ENCODE measurements at regions not wholly inside any gene's neighbourhood (a gene's known extent, or its start where the extent isn't known, plus 50 kb on each side); places are given as distances from the start of the nearest gene placed in this dataset.

GRCh38 chr3:22933841-22934116, 269.3 kb upstream of the UBE2E2 start:
- Histone ChIP-seq H3K4me3 (replicated peaks in 1 of 3; ENCODE audit: insufficient read depth in 1 of 3, low read depth in 1 of 3, low read length in 3 of 3) (no peak overlapping the region), H3K79me2 (ENCODE audit: control insufficient read depth, insufficient read depth, low read length) (no peaks in the 10 kb centered on the region), H2AFZ (ENCODE audit: low read depth, low read length) (no peak overlapping the region), H3K9me3 (replicated peaks; ENCODE audit: control insufficient read depth, insufficient read depth, low read length) (no peaks in the 10 kb centered on the region), H3K4me2 (ENCODE audit: insufficient read depth, low read length) (no peak overlapping the region), H3K27ac (ENCODE audit: insufficient read depth, low read depth, low read length) (no peak overlapping the region), H3K36me3 (ENCODE audit: control insufficient read depth in 2 of 2, extremely low read depth in 1 of 2, insufficient read depth in 2 of 2, low read length in 2 of 2) (no peaks in the 10 kb centered on the region), H3K9ac (replicated peaks; ENCODE audit: extremely low read depth, insufficient read depth, low read length) (no peak overlapping the region), H3K4me1 (ENCODE audit: control insufficient read depth, extremely low read depth, insufficient read depth, low read length) (no peaks in the 10 kb centered on the region), H4K20me1 (replicated peaks; ENCODE audit: control insufficient read depth, extremely low read depth, insufficient read depth, low read length) (no peaks in the 10 kb centered on the region), H3K27me3 (ENCODE audit: control insufficient read depth in 2 of 2, insufficient read depth in 2 of 2, low read length in 2 of 2) (no peaks in the 10 kb centered on the region), H3K9me1 (replicated peaks; ENCODE audit: control insufficient read depth, extremely low read depth, insufficient read depth, low read length) (no peaks in the 10 kb centered on the region)
- TF ChIP-seq JUN (IDR thresholded peaks at IDR 0.05; ENCODE audit: borderline replicate concordance, insufficient read depth, insufficient read length, low read depth) = no peak
- TF ChIP-seq CTCF (IDR thresholded peaks at IDR 0.05; ENCODE audit: extremely low read depth in 1 of 2, insufficient read depth in 1 of 2, low read depth in 1 of 2, low read length in 2 of 2) = no peak
- no peak for TF ChIP-seq POLR2AphosphoS5 (IDR thresholded peaks at IDR 0.05; ENCODE audit: insufficient read depth, low read depth, low read length)
- no peak for TF ChIP-seq FOS (IDR thresholded peaks at IDR 0.05; ENCODE audit: borderline replicate concordance, insufficient read depth, low read length)
- TF ChIP-seq MAX (IDR thresholded peaks at IDR 0.05; ENCODE audit: insufficient read depth, insufficient read length) = no peak
- DNase-seq (ENCODE audit: low read depth, low spot score) = no peak
- ChIA-PET POLR2A (no interaction called here), CTCF (no interaction called here)
- no TSS peak for BruUV-seq (replicated peaks)
- FAIRE-seq = no peak
- dilution Hi-C loops (cut with MboI; ENCODE audit: extremely low pct_ligation_motif_present, low sequenced_read_pairs) = no loop called here
- intact Hi-C loops (cut with micrococcal nuclease) = no loop called here

GRCh38 chr3:22935040-22935439, 268.1 kb upstream of the UBE2E2 start:
- no peaks in the 10 kb centered on the region for H3K36me3 ChIP-seq (ENCODE audit: control insufficient read depth in 2 of 2, extremely low read depth in 1 of 2, insufficient read depth in 2 of 2, low read length in 2 of 2)
- H3K9me1 ChIP-seq (replicated peaks; ENCODE audit: control insufficient read depth, extremely low read depth, insufficient read depth, low read length) = no peaks in the 10 kb centered on the region
- H3K4me3 ChIP-seq (replicated peaks in 1 of 3; ENCODE audit: insufficient read depth in 1 of 3, low read depth in 1 of 3, low read length in 3 of 3) = no peak overlapping the region
- BruUV-seq (replicated peaks) = no TSS peak
- no peak overlapping the region for H3K27ac ChIP-seq (ENCODE audit: insufficient read depth, low read depth, low read length)
- no peaks in the 10 kb centered on the region for H4K20me1 ChIP-seq (replicated peaks; ENCODE audit: control insufficient read depth, extremely low read depth, insufficient read depth, low read length)
- dilution Hi-C loops (cut with MboI; ENCODE audit: extremely low pct_ligation_motif_present, low sequenced_read_pairs) = no loop called here
- no peaks in the 10 kb centered on the region for H3K4me1 ChIP-seq (ENCODE audit: control insufficient read depth, extremely low read depth, insufficient read depth, low read length)
- intact Hi-C loops (cut with micrococcal nuclease) = no loop called here
- DNase-seq (ENCODE audit: low read depth, low spot score) (no peak), FAIRE-seq (no peak)
- H3K27me3 ChIP-seq (ENCODE audit: control insufficient read depth in 2 of 2, insufficient read depth in 2 of 2, low read length in 2 of 2) = no peaks in the 10 kb centered on the region
- H2AFZ ChIP-seq (ENCODE audit: low read depth, low read length) = no peak overlapping the region
- no peak overlapping the region for H3K4me2 ChIP-seq (ENCODE audit: insufficient read depth, low read length)
- ChIA-PET POLR2A (no interaction called here), CTCF (interaction anchor here (0.9 kb wide), 1 partner anchor 13 kb away, joined by 3 read pairs; no protein-coding TSS in a partner anchor)
- H3K9me3 ChIP-seq (replicated peaks; ENCODE audit: control insufficient read depth, insufficient read depth, low read length) = no peaks in the 10 kb centered on the region
- H3K9ac ChIP-seq (replicated peaks; ENCODE audit: extremely low read depth, insufficient read depth, low read length) = no peak overlapping the region
- no peaks in the 10 kb centered on the region for H3K79me2 ChIP-seq (ENCODE audit: control insufficient read depth, insufficient read depth, low read length)
- no peak for TF ChIP-seq GATA2 (IDR thresholded peaks at IDR 0.05; ENCODE audit: insufficient read depth, insufficient read length, low read depth, low read length)
- TF ChIP-seq POLR2A (IDR thresholded peaks at IDR 0.05; ENCODE audit: low read depth, low read length) = no peak
- no peak for TF ChIP-seq JUN (IDR thresholded peaks at IDR 0.05; ENCODE audit: borderline replicate concordance, insufficient read depth, insufficient read length, low read depth)
- no peak for TF ChIP-seq POLR2AphosphoS5 (IDR thresholded peaks at IDR 0.05; ENCODE audit: insufficient read depth, low read depth, low read length)
- TF ChIP-seq CTCF (IDR thresholded peaks at IDR 0.05; ENCODE audit: extremely low read depth in 1 of 2, insufficient read depth in 1 of 2, low read depth in 1 of 2, low read length in 2 of 2) = no peak
- no peak for TF ChIP-seq MAX (IDR thresholded peaks at IDR 0.05; ENCODE audit: insufficient read depth, insufficient read length)
- TF ChIP-seq FOS (IDR thresholded peaks at IDR 0.05; ENCODE audit: borderline replicate concordance, insufficient read depth, low read length) = no peak
- no peak for TF ChIP-seq MYC (IDR thresholded peaks at IDR 0.05; ENCODE audit: low read depth, low read length)
- TF ChIP-seq EZH2 (IDR thresholded peaks at IDR 0.05; ENCODE audit: borderline replicate concordance, low read depth, low read length, severe bottlenecking) = no peak

Data from endothelial cell of umbilical vein (primary cell).